ENCODE measurements at regions not wholly inside any gene's neighbourhood (a gene's known extent, or its start where the extent isn't known, plus 50 kb on each side); places are given as distances from the start of the nearest gene placed in this dataset.
"Not testable (repeated sequence)": the region's sequence is repeated elsewhere in the genome, so short reads cannot be mapped to it uniquely, and the experiment has no call there.

- DNase-seq (ENCODE audit: low read depth): no peak
Measured at GRCh38 chr9:134561427-134562145, 80.0 kb upstream of the COL5A1 start.

- DNase-seq (ENCODE audit: low read depth): no peak
Measured at GRCh38 chr9:134562146-134562849, 79.3 kb upstream of the COL5A1 start.

- DNase-seq (ENCODE audit: low read depth): no peak
Measured at GRCh38 chr9:134563397-134563796, 78.2 kb upstream of the COL5A1 start.

- no peak for DNase-seq (ENCODE audit: low read depth)
Measured at GRCh38 chr9:134564431-134565170, 77.0 kb upstream of the COL5A1 start.

GRCh38 chr9:134565316-134565915 is 76.2 kb upstream of the COL5A1 start:
- DNase-seq (ENCODE audit: low read depth): no peak

GRCh38 chr9:134566196-134566847 is 75.3 kb upstream of the COL5A1 start:
- DNase-seq (ENCODE audit: low read depth): no peak

- no peak for DNase-seq (ENCODE audit: low read depth)
Measured at GRCh38 chr9:134566936-134567335, 74.7 kb upstream of the COL5A1 start.

GRCh38 chr9:134568116-134568515 is 73.5 kb upstream of the COL5A1 start:
- DNase-seq (ENCODE audit: low read depth): no peak

- no peak for DNase-seq (ENCODE audit: low read depth)
Measured at GRCh38 chr9:134568811-134569210, 72.8 kb upstream of the COL5A1 start.

- DNase-seq (ENCODE audit: low read depth): no peak
Measured at GRCh38 chr9:134569626-134570025, 72.0 kb upstream of the COL5A1 start.

- DNase-seq (ENCODE audit: low read depth): no peak
Measured at GRCh38 chr9:134570151-134570621, 71.4 kb upstream of the COL5A1 start.

GRCh38 chr9:134570711-134571325 is 70.8 kb upstream of the COL5A1 start:
- DNase-seq (ENCODE audit: low read depth): no peak

GRCh38 chr9:134571326-134571931 is 70.2 kb upstream of the COL5A1 start:
- DNase-seq (ENCODE audit: low read depth): no peak

GRCh38 chr9:134571946-134572917 is 69.4 kb upstream of the COL5A1 start:
- DNase-seq (ENCODE audit: low read depth): no peak

- not testable (repeated sequence) for DNase-seq (ENCODE audit: low read depth)
Measured at GRCh38 chr9:134574686-134575085, 66.9 kb upstream of the COL5A1 start.

GRCh38 chr9:134575103-134575900 is 66.3 kb upstream of the COL5A1 start:
- no peak for DNase-seq (ENCODE audit: low read depth)

GRCh38 chr9:134575901-134576176 is 65.8 kb upstream of the COL5A1 start:
- DNase-seq (ENCODE audit: low read depth): no peak

GRCh38 chr9:134585021-134585561 is 56.5 kb upstream of the COL5A1 start:
- DNase-seq (ENCODE audit: low read depth): no peak

Measured in forelimb muscle (tissue), 1 donor.